ENCODE measurements at regions not wholly inside any gene's neighbourhood (a gene's known extent, or its start where the extent isn't known, plus 50 kb on each side); places are given as distances from the start of the nearest gene placed in this dataset.

DNA sequence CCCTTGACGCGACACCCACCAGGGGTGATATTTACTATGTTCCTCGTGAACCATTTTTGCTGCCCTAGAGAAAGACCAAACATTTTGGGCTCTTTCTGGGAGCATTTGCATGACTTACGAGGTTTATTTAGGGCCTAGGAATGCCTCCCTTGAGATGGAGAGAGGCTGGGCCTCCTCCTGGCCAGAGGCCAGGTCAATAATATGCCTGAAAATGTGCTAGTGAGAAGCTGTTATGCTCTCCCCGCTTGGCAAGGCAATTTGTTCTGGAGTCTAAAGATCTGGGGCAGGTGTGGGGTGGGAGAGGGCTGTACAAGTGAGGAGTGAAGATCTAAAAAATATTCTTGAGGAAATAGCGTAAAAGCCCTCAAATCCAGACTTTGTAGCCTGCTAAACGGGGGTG, 587.3 kb upstream of the CDH5 start:
- Mint-ChIP-seq H3K36me3 (ENCODE audit: low read depth) (peaks cover 5% of the 10 kb centered on the region), H3K9me3 (ENCODE audit: low read depth) (peaks cover 12% of the 10 kb centered on the region), H3K4me1 (ENCODE audit: low read depth) (peaks cover 38% of the 10 kb centered on the region), H3K27me3 (ENCODE audit: low read depth) (no peaks in the 10 kb centered on the region), H3K4me3 (ENCODE audit: unreplicated experiment) (no peak overlapping the region), H3K27ac (ENCODE audit: unreplicated experiment) (peak overlapping the region; percentile 52)
- DNase-seq (ENCODE audit: low spot score), result no peak
- TF ChIP-seq, protein P1, sequence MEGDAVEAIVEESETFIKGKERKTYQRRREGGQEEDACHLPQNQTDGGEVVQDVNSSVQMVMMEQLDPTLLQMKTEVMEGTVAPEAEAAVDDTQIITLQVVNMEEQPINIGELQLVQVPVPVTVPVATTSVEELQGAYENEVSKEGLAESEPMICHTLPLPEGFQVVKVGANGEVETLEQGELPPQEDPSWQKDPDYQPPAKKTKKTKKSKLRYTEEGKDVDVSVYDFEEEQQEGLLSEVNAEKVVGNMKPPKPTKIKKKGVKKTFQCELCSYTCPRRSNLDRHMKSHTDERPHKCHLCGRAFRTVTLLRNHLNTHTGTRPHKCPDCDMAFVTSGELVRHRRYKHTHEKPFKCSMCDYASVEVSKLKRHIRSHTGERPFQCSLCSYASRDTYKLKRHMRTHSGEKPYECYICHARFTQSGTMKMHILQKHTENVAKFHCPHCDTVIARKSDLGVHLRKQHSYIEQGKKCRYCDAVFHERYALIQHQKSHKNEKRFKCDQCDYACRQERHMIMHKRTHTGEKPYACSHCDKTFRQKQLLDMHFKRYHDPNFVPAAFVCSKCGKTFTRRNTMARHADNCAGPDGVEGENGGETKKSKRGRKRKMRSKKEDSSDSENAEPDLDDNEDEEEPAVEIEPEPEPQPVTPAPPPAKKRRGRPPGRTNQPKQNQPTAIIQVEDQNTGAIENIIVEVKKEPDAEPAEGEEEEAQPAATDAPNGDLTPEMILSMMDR (IDR thresholded peaks at IDR 0.05), result no peak

DNA sequence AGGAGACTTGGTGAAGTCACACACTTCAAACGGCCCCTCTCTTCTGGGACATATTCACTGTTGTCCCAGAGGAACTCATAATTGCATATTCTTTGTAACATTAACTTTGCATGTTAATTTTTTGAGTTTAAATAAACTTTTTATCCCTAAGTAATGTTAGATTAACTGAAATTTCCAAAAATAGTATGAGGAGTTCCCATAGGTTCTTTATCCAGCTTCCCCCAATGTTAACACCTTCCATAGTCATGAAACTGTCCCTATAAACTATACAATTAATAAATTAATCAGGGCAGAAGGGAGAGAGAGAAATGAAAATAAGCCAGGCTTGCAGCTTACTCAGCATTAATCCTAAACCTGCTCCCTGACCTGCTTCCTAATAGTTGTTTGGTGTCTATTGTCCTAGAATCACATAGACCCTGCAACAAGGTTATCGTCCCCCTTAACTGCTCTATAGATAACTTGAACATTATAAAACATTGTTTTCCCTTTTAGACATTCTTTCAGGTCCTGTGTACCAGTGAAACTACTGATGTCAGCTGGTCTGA, 589.8 kb upstream of the CDH5 start:
- TF ChIP-seq, protein P1 (IDR thresholded peaks at IDR 0.05), result no peak
- no peak overlapping the region for H3K4me3 Mint-ChIP-seq (ENCODE audit: unreplicated experiment)
- peaks cover 23% of the 10 kb centered on the region for H3K4me1 Mint-ChIP-seq (ENCODE audit: low read depth)
- peaks cover 5% of the 10 kb centered on the region for H3K36me3 Mint-ChIP-seq (ENCODE audit: low read depth)
- H3K9me3 Mint-ChIP-seq (ENCODE audit: low read depth), result peaks cover 12% of the 10 kb centered on the region
- no peak for DNase-seq (ENCODE audit: low spot score)
- H3K27ac Mint-ChIP-seq (ENCODE audit: unreplicated experiment), result no peak overlapping the region
- H3K27me3 Mint-ChIP-seq (ENCODE audit: low read depth), result no peaks in the 10 kb centered on the region

DNA sequence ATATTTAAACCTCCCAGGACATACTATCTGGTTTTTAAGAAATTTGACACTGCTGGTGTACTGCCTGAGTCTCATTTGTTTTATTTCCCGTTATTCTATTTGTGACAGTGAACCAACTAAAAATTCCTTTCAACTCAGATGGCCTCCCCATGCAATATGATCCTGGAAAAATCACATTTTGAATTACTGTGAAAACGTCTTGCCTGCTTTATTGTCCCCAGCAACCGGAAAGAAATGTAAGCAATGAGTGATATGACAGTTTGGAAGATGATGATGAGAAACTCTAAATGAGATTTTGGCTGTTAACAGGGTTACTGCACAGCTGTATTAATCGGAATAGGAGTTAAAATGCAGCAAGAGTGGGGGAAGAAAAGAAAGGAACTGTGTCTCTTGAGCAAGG, 590.7 kb upstream of the CDH5 start:
- peaks cover 13% of the 10 kb centered on the region for H3K9me3 Mint-ChIP-seq (ENCODE audit: low read depth)
- H3K27me3 Mint-ChIP-seq (ENCODE audit: low read depth), result no peaks in the 10 kb centered on the region
- peaks cover 17% of the 10 kb centered on the region for H3K4me1 Mint-ChIP-seq (ENCODE audit: low read depth)
- DNase-seq (ENCODE audit: low spot score), result no peak
- H3K4me3 Mint-ChIP-seq (ENCODE audit: unreplicated experiment), result no peak overlapping the region
- TF ChIP-seq, protein P1 (IDR thresholded peaks at IDR 0.05), result no peak
- peaks cover 5% of the 10 kb centered on the region for H3K36me3 Mint-ChIP-seq (ENCODE audit: low read depth)
- no peak overlapping the region for H3K27ac Mint-ChIP-seq (ENCODE audit: unreplicated experiment)

DNA sequence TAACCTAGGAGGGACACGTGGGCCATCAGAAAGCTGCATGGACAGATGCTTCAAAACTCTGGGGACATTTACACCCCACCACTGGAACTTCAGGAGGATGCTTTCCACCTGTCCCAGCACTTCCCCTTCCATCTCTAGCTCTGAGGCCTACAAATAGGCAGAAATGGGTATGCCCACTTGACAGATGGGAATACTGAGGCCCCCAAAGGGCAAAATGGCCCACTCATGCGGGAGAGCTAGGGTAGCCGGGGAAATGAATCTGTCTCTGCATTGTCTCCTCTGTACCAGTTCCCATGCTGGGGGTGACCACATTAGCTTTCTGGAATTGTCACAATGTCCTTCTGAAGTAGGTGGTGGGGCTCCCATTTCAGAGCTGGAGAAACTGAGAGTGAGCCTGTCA, 592.1 kb upstream of the CDH5 start:
- no peak overlapping the region for H3K27ac Mint-ChIP-seq (ENCODE audit: unreplicated experiment)
- H3K9me3 Mint-ChIP-seq (ENCODE audit: low read depth), result peaks cover 25% of the 10 kb centered on the region
- no peaks in the 10 kb centered on the region for H3K27me3 Mint-ChIP-seq (ENCODE audit: low read depth)
- peaks cover 19% of the 10 kb centered on the region for H3K4me1 Mint-ChIP-seq (ENCODE audit: low read depth)
- TF ChIP-seq, protein P1 (IDR thresholded peaks at IDR 0.05), result no peak
- peaks cover 6% of the 10 kb centered on the region for H3K36me3 Mint-ChIP-seq (ENCODE audit: low read depth)
- no peak for DNase-seq (ENCODE audit: low spot score)
- H3K4me3 Mint-ChIP-seq (ENCODE audit: unreplicated experiment), result no peak overlapping the region

DNA sequence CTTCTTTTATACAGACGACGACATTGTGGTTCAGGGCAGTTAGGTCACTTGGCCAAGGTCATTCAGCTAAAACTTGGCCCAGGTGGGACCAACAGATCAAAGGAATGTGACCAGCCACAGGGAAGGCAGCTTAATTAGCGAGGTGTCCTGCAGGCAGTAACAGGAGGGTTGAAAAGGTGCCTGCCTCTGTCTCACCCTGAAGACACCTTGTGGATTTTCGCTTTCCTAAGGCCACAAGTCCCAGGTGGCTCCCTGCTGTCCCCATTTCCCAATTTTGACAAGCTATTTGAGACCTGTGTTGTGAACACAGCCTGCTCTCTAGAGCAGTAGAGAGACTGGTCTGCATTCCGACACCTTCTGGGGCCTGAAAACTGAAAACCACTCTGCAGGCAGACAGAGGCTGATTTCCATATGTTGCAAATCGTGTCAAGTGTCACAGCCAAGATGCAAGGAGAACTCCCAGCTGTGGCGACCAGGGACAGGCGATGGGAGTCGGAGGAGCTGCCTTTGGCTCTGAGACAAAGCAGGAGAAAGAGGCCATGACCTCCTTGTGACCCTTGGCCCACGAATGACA, 593.1 kb upstream of the CDH5 start:
- Mint-ChIP-seq H3K27ac (ENCODE audit: unreplicated experiment) (no peak overlapping the region), H3K27me3 (ENCODE audit: low read depth) (no peaks in the 10 kb centered on the region), H3K9me3 (ENCODE audit: low read depth) (peaks cover 26% of the 10 kb centered on the region)

More for the DNA sequence above, 593.1 kb upstream of the CDH5 start:
- Mint-ChIP-seq H3K36me3 (ENCODE audit: low read depth) (peaks cover 6% of the 10 kb centered on the region), H3K4me3 (ENCODE audit: unreplicated experiment) (no peak overlapping the region), H3K4me1 (ENCODE audit: low read depth) (peaks cover 16% of the 10 kb centered on the region)
- TF ChIP-seq, protein P1 (IDR thresholded peaks at IDR 0.05), result no peak
- no peak for DNase-seq (ENCODE audit: low spot score)
